ENCODE measurements at regions not wholly inside any gene's neighbourhood (a gene's known extent, or its start where the extent isn't known, plus 50 kb on each side); places are given as distances from the start of the nearest gene placed in this dataset.

DNA sequence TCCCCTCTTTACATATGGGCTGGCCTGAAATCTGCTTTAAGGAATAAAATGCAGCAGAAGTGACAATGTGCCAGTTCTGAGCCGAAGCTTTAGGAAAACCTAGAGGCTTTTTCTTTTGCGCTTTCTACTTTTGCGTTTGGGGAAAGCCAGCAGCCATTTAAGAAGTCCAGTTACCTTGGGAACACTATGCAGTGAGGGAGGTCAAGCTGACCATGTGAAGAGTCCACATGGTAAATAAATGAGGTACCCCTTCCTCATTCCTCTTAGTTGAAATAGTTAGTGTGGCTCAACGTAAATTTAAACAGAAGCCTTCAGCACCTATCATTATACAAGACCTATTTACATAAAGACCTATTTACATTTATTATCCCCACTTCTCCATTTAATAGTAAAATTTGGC lies 78.5 kb downstream of the TFPI2 start:
- TF ChIP-seq, protein P1, sequence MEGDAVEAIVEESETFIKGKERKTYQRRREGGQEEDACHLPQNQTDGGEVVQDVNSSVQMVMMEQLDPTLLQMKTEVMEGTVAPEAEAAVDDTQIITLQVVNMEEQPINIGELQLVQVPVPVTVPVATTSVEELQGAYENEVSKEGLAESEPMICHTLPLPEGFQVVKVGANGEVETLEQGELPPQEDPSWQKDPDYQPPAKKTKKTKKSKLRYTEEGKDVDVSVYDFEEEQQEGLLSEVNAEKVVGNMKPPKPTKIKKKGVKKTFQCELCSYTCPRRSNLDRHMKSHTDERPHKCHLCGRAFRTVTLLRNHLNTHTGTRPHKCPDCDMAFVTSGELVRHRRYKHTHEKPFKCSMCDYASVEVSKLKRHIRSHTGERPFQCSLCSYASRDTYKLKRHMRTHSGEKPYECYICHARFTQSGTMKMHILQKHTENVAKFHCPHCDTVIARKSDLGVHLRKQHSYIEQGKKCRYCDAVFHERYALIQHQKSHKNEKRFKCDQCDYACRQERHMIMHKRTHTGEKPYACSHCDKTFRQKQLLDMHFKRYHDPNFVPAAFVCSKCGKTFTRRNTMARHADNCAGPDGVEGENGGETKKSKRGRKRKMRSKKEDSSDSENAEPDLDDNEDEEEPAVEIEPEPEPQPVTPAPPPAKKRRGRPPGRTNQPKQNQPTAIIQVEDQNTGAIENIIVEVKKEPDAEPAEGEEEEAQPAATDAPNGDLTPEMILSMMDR (IDR thresholded peaks at IDR 0.05; ENCODE audit: low read length) = no peak
- TF ChIP-seq EZH2 (IDR thresholded peaks at IDR 0.05; ENCODE audit: borderline replicate concordance, low read length) = no peak
